ENCODE measurements at regions not wholly inside any gene's neighbourhood (a gene's known extent, or its start where the extent isn't known, plus 50 kb on each side); places are given as distances from the start of the nearest gene placed in this dataset.
"Not testable (repeated sequence)": the region's sequence is repeated elsewhere in the genome, so short reads cannot be mapped to it uniquely, and the experiment has no call there.

- Histone ChIP-seq H3K27me3 (ENCODE audit: insufficient read depth, poor library complexity, severe bottlenecking) (no peaks in the 10 kb centered on the region), H3K4me3 (replicated peaks; ENCODE audit: insufficient read depth, low read length) (no peak overlapping the region), H3K27ac (replicated peaks) (no peak overlapping the region)
- no peak for DNase-seq (ENCODE audit: low read depth in 1 of 2, low spot score in 1 of 2)
- TF ChIP-seq GABPA (IDR thresholded peaks at IDR 0.05; ENCODE audit: low read depth) = no peak
- TF ChIP-seq REST (IDR thresholded peaks at IDR 0.05; ENCODE audit: insufficient replicate concordance, low read depth) = no peak
- no peak for TF ChIP-seq SPI1 (IDR thresholded peaks at IDR 0.05; ENCODE audit: borderline replicate concordance, low read depth)
- no peak for TF ChIP-seq CTCF (IDR thresholded peaks at IDR 0.05; ENCODE audit: insufficient read depth, low read length)
- no peak for TF ChIP-seq POLR2AphosphoS5 (IDR thresholded peaks at IDR 0.05; ENCODE audit: low read depth)
Observed at GRCh38 chr13:90502762-90503161, 844.7 kb upstream of the MIR17HG start.

GRCh38 chr13:90510319-90510718 lies 837.2 kb upstream of the MIR17HG start:
- DNase-seq (ENCODE audit: low read depth in 1 of 2, low spot score in 1 of 2) = no peak
- Histone ChIP-seq H3K27me3 (ENCODE audit: insufficient read depth, poor library complexity, severe bottlenecking) (no peaks in the 10 kb centered on the region), H3K27ac (replicated peaks) (no peak overlapping the region), H3K4me3 (replicated peaks; ENCODE audit: insufficient read depth, low read length) (no peak overlapping the region)
- TF ChIP-seq REST (IDR thresholded peaks at IDR 0.05; ENCODE audit: insufficient replicate concordance, low read depth) (no peak), POLR2AphosphoS5 (IDR thresholded peaks at IDR 0.05; ENCODE audit: low read depth) (no peak), CTCF (IDR thresholded peaks at IDR 0.05; ENCODE audit: insufficient read depth, low read length) (no peak), GABPA (IDR thresholded peaks at IDR 0.05; ENCODE audit: low read depth) (no peak), SPI1 (IDR thresholded peaks at IDR 0.05; ENCODE audit: borderline replicate concordance, low read depth) (no peak)

- DNase-seq (ENCODE audit: low read depth in 1 of 2, low spot score in 1 of 2) = no peak
- H3K27me3 ChIP-seq (ENCODE audit: insufficient read depth, poor library complexity, severe bottlenecking) = no peaks in the 10 kb centered on the region
- H3K27ac ChIP-seq (replicated peaks) = no peak overlapping the region
- no peak overlapping the region for H3K4me3 ChIP-seq (replicated peaks; ENCODE audit: insufficient read depth, low read length)
- TF ChIP-seq POLR2AphosphoS5 (IDR thresholded peaks at IDR 0.05; ENCODE audit: low read depth) = no peak
- no peak for TF ChIP-seq CTCF (IDR thresholded peaks at IDR 0.05; ENCODE audit: insufficient read depth, low read length)
- no peak for TF ChIP-seq SPI1 (IDR thresholded peaks at IDR 0.05; ENCODE audit: borderline replicate concordance, low read depth)
Observed at GRCh38 chr13:90511903-90512302, 835.6 kb upstream of the MIR17HG start.

GRCh38 chr13:90514712-90515111 lies 832.8 kb upstream of the MIR17HG start:
- not testable (repeated sequence) for H3K27me3 ChIP-seq (ENCODE audit: insufficient read depth, poor library complexity, severe bottlenecking); H3K4me3 ChIP-seq (replicated peaks; ENCODE audit: insufficient read depth, low read length); DNase-seq (ENCODE audit: low read depth in 1 of 2, low spot score in 1 of 2); H3K27ac ChIP-seq (replicated peaks)
